Gastrocnemius medialis (tissue), 4 donors: ENCODE measurements at regions not wholly inside any gene's neighbourhood (a gene's known extent, or its start where the extent isn't known, plus 50 kb on each side); places are given as distances from the start of the nearest gene placed in this dataset.

Experiments used
- ATAC-seq, 2 donors: fragments of 150-250 bp; one replicate each; pipeline ENCODE4 v1.9.1; 2016
- DNase-seq, 2 donors: peaks; one replicate each; pipeline ENCODE4 v3.0.0-alpha.2; 2019
- H3K27ac ChIP-seq, 4 donors: fragments of 200-600 bp; sonication (generic); 1 replicate in 1 of 4; 2 replicates in 3 of 4; pipeline ENCODE4 v1.5.1; 2016 to 2018; ENCODE audit warnings: mild to moderate bottlenecking in 2 of 4, moderate library complexity in 1 of 4
- H3K27me3 ChIP-seq, 3 donors: fragments of 200-600 bp; sonication (generic) in 2 of 3; 1 replicate in 1 of 3; 2 replicates in 2 of 3; pipeline versions ENCODE4 v1.5.1 to v1.6.0; 2016 to 2019; ENCODE audit warnings: mild to moderate bottlenecking in 1 of 3, moderate library complexity in 1 of 3
- H3K36me3 ChIP-seq, 2 donors: fragments of 200-600 bp; sonication (generic) in 1 of 2; one replicate each; pipeline ENCODE4 v1.5.1; 2017 to 2018
- H3K4me1 ChIP-seq, 2 donors: fragments of 200-600 bp; sonication (generic) in 1 of 2; one replicate each; pipeline ENCODE4 v1.5.1; 2016 to 2017; ENCODE audit warnings: mild to moderate bottlenecking in 2 of 2
- H3K4me3 ChIP-seq, 4 donors: fragments of 200-600 bp; sonication (generic) in 3 of 4; 1 replicate in 1 of 4; 2 replicates in 3 of 4; pipeline ENCODE4 v1.5.1; 2016 to 2019; ENCODE audit warnings: mild to moderate bottlenecking in 2 of 4
- H3K9me3 ChIP-seq, 3 donors: fragments of 200-600 bp; sonication (generic) in 2 of 3; 1 replicate in 1 of 3; 2 replicates in 2 of 3; pipeline ENCODE4 v1.5.1; 2016 to 2019
- POLR2A ChIP-seq, 2 donors: fragments of 450-650 bp; IDR thresholded peaks; one replicate each; pipeline ENCODE4 v1.6.1; 2017; ENCODE audit warnings: antibody characterized with exemption in 2 of 2, mild to moderate bottlenecking in 2 of 2, moderate library complexity in 2 of 2
- in situ Hi-C, 4 donors: fragments of 200-750 bp; cut with MboI; loops; one replicate each; pipeline versions ENCODE4 v1.15.0 to v1.8.0; 2017; ENCODE audit warnings: low sequenced_read_pairs in 4 of 4
- intact Hi-C: fragments of 100-400 bp; cut with DNase I; formaldehyde crosslinking; loops from one replicate; pipeline ENCODE4 v1.15.1; 2023; ENCODE audit warnings: low total_unique reads
- TF ChIP-seq, protein P1 (sequence below), 5 experiments: fragments of 450-650 bp in 3 of 5; fragments of 200-600 bp in 2 of 5; sonication (generic) in 2 of 5; IDR thresholded peaks in 4 of 5; conservative IDR thresholded peaks in 1 of 5; 1 replicate in 4 of 5; 2 replicates in 1 of 5; pipeline ENCODE4 v1.5.1; 2016 to 2019; ENCODE audit warnings: antibody characterized with exemption in 5 of 5, mild to moderate bottlenecking in 3 of 5, moderate library complexity in 3 of 5

DNA sequence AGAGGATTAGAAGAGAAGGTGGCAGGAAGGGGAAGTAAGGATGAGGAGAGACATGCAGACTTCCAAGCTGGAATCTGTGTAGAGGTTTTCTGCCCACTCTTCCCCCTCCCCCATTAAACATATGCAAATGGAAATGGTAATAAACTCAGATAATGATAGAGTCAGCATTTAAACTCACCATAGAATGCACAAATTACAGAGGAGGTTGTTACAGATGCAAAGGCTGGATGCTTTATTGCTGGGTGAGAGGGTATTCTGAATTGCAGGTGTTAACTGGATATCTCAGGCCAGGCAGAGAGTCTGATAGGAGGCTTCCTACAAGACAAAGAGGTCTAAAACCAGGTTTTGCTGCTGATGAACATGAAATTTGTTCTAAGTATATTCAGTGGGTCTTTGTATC is 372.5 kb downstream of the SEC16B start:
- no peak for ATAC-seq
- in situ Hi-C loops = loop anchor here in 1 of 4 donors (10.0 to 25.0 kb wide), 2 partner anchors 153 to 190 kb away; no protein-coding TSS in a partner anchor
- Histone ChIP-seq H3K4me1 (peaks cover 14 to 35% of the 10 kb centered on the region in 2 donors), H3K9me3 (no peaks in the 10 kb centered on the region), H3K27ac (no peak overlapping the region), H3K4me3 (no peak overlapping the region), H3K36me3 (no peaks in the 10 kb centered on the region), H3K27me3 (no peaks in the 10 kb centered on the region)
- TF ChIP-seq, protein P1, sequence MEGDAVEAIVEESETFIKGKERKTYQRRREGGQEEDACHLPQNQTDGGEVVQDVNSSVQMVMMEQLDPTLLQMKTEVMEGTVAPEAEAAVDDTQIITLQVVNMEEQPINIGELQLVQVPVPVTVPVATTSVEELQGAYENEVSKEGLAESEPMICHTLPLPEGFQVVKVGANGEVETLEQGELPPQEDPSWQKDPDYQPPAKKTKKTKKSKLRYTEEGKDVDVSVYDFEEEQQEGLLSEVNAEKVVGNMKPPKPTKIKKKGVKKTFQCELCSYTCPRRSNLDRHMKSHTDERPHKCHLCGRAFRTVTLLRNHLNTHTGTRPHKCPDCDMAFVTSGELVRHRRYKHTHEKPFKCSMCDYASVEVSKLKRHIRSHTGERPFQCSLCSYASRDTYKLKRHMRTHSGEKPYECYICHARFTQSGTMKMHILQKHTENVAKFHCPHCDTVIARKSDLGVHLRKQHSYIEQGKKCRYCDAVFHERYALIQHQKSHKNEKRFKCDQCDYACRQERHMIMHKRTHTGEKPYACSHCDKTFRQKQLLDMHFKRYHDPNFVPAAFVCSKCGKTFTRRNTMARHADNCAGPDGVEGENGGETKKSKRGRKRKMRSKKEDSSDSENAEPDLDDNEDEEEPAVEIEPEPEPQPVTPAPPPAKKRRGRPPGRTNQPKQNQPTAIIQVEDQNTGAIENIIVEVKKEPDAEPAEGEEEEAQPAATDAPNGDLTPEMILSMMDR (IDR thresholded peaks at IDR 0.05 in 4 of 5, conservative IDR thresholded peaks at IDR 0.05 in 1 of 5) = no peak
- TF ChIP-seq POLR2A (IDR thresholded peaks at IDR 0.05) = no peak
- intact Hi-C loops = no loop called here
- no peak for DNase-seq

GRCh38 chr1:177596485-177596884 is 373.4 kb downstream of the SEC16B start:
- peaks cover 14 to 34% of the 10 kb centered on the region in 2 donors for H3K4me1 ChIP-seq
- no peaks in the 10 kb centered on the region for H3K9me3 ChIP-seq
- ATAC-seq (no peak), DNase-seq (no peak)
- no peaks in the 10 kb centered on the region for H3K36me3 ChIP-seq
- no peak overlapping the region for H3K4me3 ChIP-seq
- no peak for TF ChIP-seq POLR2A (IDR thresholded peaks at IDR 0.05)
- TF ChIP-seq, protein P1 (IDR thresholded peaks at IDR 0.05 in 4 of 5, conservative IDR thresholded peaks at IDR 0.05 in 1 of 5) = no peak
- in situ Hi-C loops = loop anchor here in 1 of 4 donors (10.0 to 25.0 kb wide), 2 partner anchors 152 to 191 kb away; no protein-coding TSS in a partner anchor
- no peak overlapping the region for H3K27ac ChIP-seq
- intact Hi-C loops = no loop called here
- H3K27me3 ChIP-seq = no peaks in the 10 kb centered on the region

DNA sequence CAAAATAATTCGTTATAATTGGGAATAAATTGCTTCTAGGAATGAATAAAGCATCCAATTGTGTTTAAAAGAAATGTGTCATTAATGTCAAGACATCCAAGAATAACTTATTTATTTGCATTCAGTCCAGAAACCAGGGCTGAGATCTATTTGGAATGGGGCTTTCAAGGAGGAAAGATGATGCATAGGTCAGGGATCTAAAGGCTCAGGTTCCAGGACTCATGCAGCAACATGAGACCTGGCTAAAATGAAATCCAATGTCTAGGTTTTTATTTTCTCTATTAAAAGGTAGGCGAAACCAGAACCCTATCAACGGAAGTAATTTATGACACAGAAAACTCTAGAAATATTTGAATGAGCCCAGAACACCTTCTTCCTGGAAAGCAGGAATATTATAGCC is 376.8 kb downstream of the SEC16B start:
- in situ Hi-C loops (loop anchor here in 1 of 4 donors (10.0 to 25.0 kb wide), 2 partner anchors 148 to 194 kb away; no protein-coding TSS in a partner anchor), intact Hi-C loops (no loop called here)
- no peak for TF ChIP-seq POLR2A (IDR thresholded peaks at IDR 0.05)
- TF ChIP-seq, protein P1 (IDR thresholded peaks at IDR 0.05 in 4 of 5, conservative IDR thresholded peaks at IDR 0.05 in 1 of 5) = no peak
- peak overlapping the region in 1 of 4 donors; percentile 47 for H3K27ac ChIP-seq
- no peaks in the 10 kb centered on the region for H3K36me3 ChIP-seq
- H3K27me3 ChIP-seq = no peaks in the 10 kb centered on the region
- ATAC-seq (peak; percentile 76 to 87), DNase-seq (no peak)
- peaks cover 0 to 12% of the 10 kb centered on the region in 2 donors for H3K4me1 ChIP-seq
- H3K9me3 ChIP-seq = no peaks in the 10 kb centered on the region
- no peak overlapping the region for H3K4me3 ChIP-seq

DNA sequence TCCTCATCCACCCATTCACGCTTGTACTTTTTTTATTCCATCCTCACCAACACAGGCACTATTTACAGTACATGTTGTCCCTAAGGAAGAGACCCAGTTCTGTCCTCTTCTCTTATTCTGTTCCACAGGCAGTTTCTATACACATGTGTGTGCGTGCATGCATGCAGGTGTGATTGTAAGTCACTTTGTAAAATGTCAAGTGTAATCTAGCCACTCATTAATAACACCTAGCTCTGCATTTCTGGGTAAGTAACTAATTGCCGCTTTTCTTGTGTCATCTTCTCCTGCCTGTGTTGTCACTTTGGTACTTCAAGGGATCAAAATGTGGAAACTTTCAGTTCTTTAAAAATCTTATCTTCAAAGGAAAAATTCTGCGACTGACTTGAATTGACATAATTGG is 377.2 kb downstream of the SEC16B start:
- peaks cover 0 to 12% of the 10 kb centered on the region in 2 donors for H3K4me1 ChIP-seq
- no peaks in the 10 kb centered on the region for H3K36me3 ChIP-seq
- peak in 1 of 2 donors; percentile 59 for ATAC-seq
- intact Hi-C loops (no loop called here), in situ Hi-C loops (loop anchor here in 1 of 4 donors (10.0 to 25.0 kb wide), 2 partner anchors 148 to 195 kb away; no protein-coding TSS in a partner anchor)
- H3K27ac ChIP-seq = no peak overlapping the region
- H3K27me3 ChIP-seq = no peaks in the 10 kb centered on the region
- no peak overlapping the region for H3K4me3 ChIP-seq
- no peaks in the 10 kb centered on the region for H3K9me3 ChIP-seq
- no peak for DNase-seq
- no peak for TF ChIP-seq POLR2A (IDR thresholded peaks at IDR 0.05)
- TF ChIP-seq, protein P1 (IDR thresholded peaks at IDR 0.05 in 4 of 5, conservative IDR thresholded peaks at IDR 0.05 in 1 of 5) = no peak

GRCh38 chr1:177591155-177591554 is 378.7 kb downstream of the SEC16B start:
- no peak for DNase-seq
- intact Hi-C loops (no loop called here), in situ Hi-C loops (loop anchor here in 1 of 4 donors (10.0 to 25.0 kb wide), 2 partner anchors 146 to 196 kb away; no protein-coding TSS in a partner anchor)
- no peak overlapping the region for H3K27ac ChIP-seq
- H3K4me1 ChIP-seq = peaks cover 0 to 12% of the 10 kb centered on the region in 2 donors
- H3K27me3 ChIP-seq = no peaks in the 10 kb centered on the region
- ATAC-seq = no peak
- TF ChIP-seq, protein P1 (IDR thresholded peaks at IDR 0.05 in 4 of 5, conservative IDR thresholded peaks at IDR 0.05 in 1 of 5) = no peak
- no peak for TF ChIP-seq POLR2A (IDR thresholded peaks at IDR 0.05)
- no peaks in the 10 kb centered on the region for H3K9me3 ChIP-seq
- no peak overlapping the region for H3K4me3 ChIP-seq
- no peaks in the 10 kb centered on the region for H3K36me3 ChIP-seq
